Neural progenitor cell (in vitro differentiated cells): ENCODE measurements at regions not wholly inside any gene's neighbourhood (a gene's known extent, or its start where the extent isn't known, plus 50 kb on each side); places are given as distances from the start of the nearest gene placed in this dataset.

ENCODE experiments used
- CTCF ChIP-seq: fragments of 200-600 bp; sonication (generic); IDR thresholded peaks from 2 replicates; pipeline ENCODE4 v1.5.1; 2017; ENCODE audit warnings: antibody characterized with exemption, mild to moderate bottlenecking
- EZH2 ChIP-seq: fragments of 200-600 bp; sonication (generic); IDR thresholded peaks from 2 replicates; pipeline ENCODE4 v1.6.1; 2017; ENCODE audit warnings: antibody characterized with exemption, mild to moderate bottlenecking, moderate library complexity

GRCh38 chr20:6942266-6942665 is 174.8 kb downstream of the BMP2 start:
- TF ChIP-seq CTCF (no peak), EZH2 (no peak)
